ENCODE measurements at regions not wholly inside any gene's neighbourhood (a gene's known extent, or its start where the extent isn't known, plus 50 kb on each side); places are given as distances from the start of the nearest gene placed in this dataset.
"Not testable (repeated sequence)": the region's sequence is repeated elsewhere in the genome, so short reads cannot be mapped to it uniquely, and the experiment has no call there.

- no peak for FAIRE-seq
- no peak for DNase-seq (ENCODE audit: low spot score in 2 of 2)
These were observed 104.9 kb upstream of the EDEM3 start for GRCh38 chr1:184859381-184860105.

- FAIRE-seq (no peak), DNase-seq (ENCODE audit: low spot score in 2 of 2) (no peak)
These were observed 103.6 kb upstream of the EDEM3 start for GRCh38 chr1:184858288-184858687.

GRCh38 chr1:184854496-184855140, 100.0 kb upstream of the EDEM3 start:
- FAIRE-seq (no peak), DNase-seq (ENCODE audit: low spot score in 2 of 2) (no peak)

GRCh38 chr1:184854036-184854435, 99.4 kb upstream of the EDEM3 start:
- DNase-seq (ENCODE audit: low spot score in 2 of 2): no peak
- no peak for FAIRE-seq

GRCh38 chr1:184851822-184852746, 97.4 kb upstream of the EDEM3 start:
- DNase-seq (ENCODE audit: low spot score in 2 of 2): no peak
- FAIRE-seq: no peak

- FAIRE-seq (no peak), DNase-seq (ENCODE audit: low spot score in 2 of 2) (no peak)
These were observed 89.3 kb upstream of the EDEM3 start for GRCh38 chr1:184843732-184844495.

- DNase-seq (ENCODE audit: low spot score in 2 of 2): no peak
- FAIRE-seq: no peak
These were observed 85.9 kb upstream of the EDEM3 start for GRCh38 chr1:184840596-184840995.

GRCh38 chr1:184838504-184838951, 83.9 kb upstream of the EDEM3 start:
- DNase-seq (ENCODE audit: low spot score in 2 of 2) (peak; percentile 7 to 36), FAIRE-seq (no peak)

- no peak for FAIRE-seq
- DNase-seq (ENCODE audit: low spot score in 2 of 2): no peak
These were observed 82.6 kb upstream of the EDEM3 start for GRCh38 chr1:184836934-184837895.

- DNase-seq (ENCODE audit: low spot score in 2 of 2) (no peak), FAIRE-seq (no peak)
These were observed 81.5 kb upstream of the EDEM3 start for GRCh38 chr1:184836141-184836540.

GRCh38 chr1:184833994-184834393, 79.3 kb upstream of the EDEM3 start:
- not testable (repeated sequence) for DNase-seq (ENCODE audit: low spot score in 2 of 2); FAIRE-seq

- DNase-seq (ENCODE audit: low spot score in 2 of 2): no peak
- FAIRE-seq: no peak
These were observed 77.9 kb upstream of the EDEM3 start for GRCh38 chr1:184832517-184832916.

- DNase-seq (ENCODE audit: low spot score in 2 of 2); FAIRE-seq: not testable (repeated sequence)
These were observed 74.8 kb upstream of the EDEM3 start for GRCh38 chr1:184829496-184829895.

GRCh38 chr1:184828369-184828717, 73.7 kb upstream of the EDEM3 start:
- no peak for FAIRE-seq

GRCh38 chr1:184827600-184828368, 73.1 kb upstream of the EDEM3 start:
- FAIRE-seq: no peak
- no peak for DNase-seq (ENCODE audit: low spot score in 2 of 2)

More at GRCh38 chr1:184828369-184828717, 73.7 kb upstream of the EDEM3 start:
- DNase-seq (ENCODE audit: low spot score in 2 of 2): no peak

- no peak for FAIRE-seq
- DNase-seq (ENCODE audit: low spot score in 2 of 2): no peak
These were observed 71.3 kb upstream of the EDEM3 start for GRCh38 chr1:184826001-184826400.

- no peak for FAIRE-seq
- DNase-seq (ENCODE audit: low spot score in 2 of 2): no peak
These were observed 70.9 kb upstream of the EDEM3 start for GRCh38 chr1:184825571-184825970.

- FAIRE-seq (no peak), DNase-seq (ENCODE audit: low spot score in 2 of 2) (no peak)
These were observed 70.1 kb upstream of the EDEM3 start for GRCh38 chr1:184824691-184825323.
